H1 (cell line): ENCODE measurements at regions not wholly inside any gene's neighbourhood (a gene's known extent, or its start where the extent isn't known, plus 50 kb on each side); places are given as distances from the start of the nearest gene placed in this dataset.

Experiments used
- CTCF ChIA-PET: fragments of 300-600 bp; sonication (Branson Sonifier 250); formaldehyde crosslinking; loops from one replicate; lab custom pipeline; 2021; ENCODE audit not compliant: partially characterized antibody; lab: Charles Lee
- POLR2A ChIA-PET: fragments of 300-600 bp; sonication (Branson Sonifier 250); formaldehyde crosslinking; loops from one replicate; lab custom pipeline; 2021; ENCODE audit warnings: inconsistent platforms; ENCODE audit not compliant: partially characterized antibody; lab: Charles Lee
- DNase-seq, 2 experiments: peaks; one replicate each; pipeline versions ENCODE4 v3.0.0 to v3.0.0-alpha.2; 2010 to 2022; ENCODE audit warnings: low spot score in 2 of 2, low read depth in 1 of 2, mixed read lengths in 1 of 2
- FAIRE-seq: peaks from 2 replicates; lab custom pipeline; 2011; peaks lifted over from hg19 to GRCh38; lab: Jason Lieb, UNC
- H2AFZ ChIP-seq: 2 replicates; pipeline ENCODE4 v1.8.1; 2012; ENCODE audit warnings: low read length, inconsistent platforms
- H2AK5ac ChIP-seq: 2 replicates; pipeline ENCODE4 v1.6.1; 2013; ENCODE audit warnings: low read depth, low read length
- H2BK120ac ChIP-seq: replicated peaks from 2 replicates; pipeline ENCODE3; 2013; ENCODE audit warnings: low read depth, low read length, inconsistent platforms
- H2BK12ac ChIP-seq: 2 replicates; pipeline ENCODE4 v1.6.1; 2013; ENCODE audit warnings: low read depth, low read length
- H2BK15ac ChIP-seq: 2 replicates; pipeline ENCODE4 v1.6.1; 2013; ENCODE audit warnings: low read length
- H2BK20ac ChIP-seq: 2 replicates; pipeline ENCODE4 v1.6.1; 2013; ENCODE audit warnings: low read length
- H2BK5ac ChIP-seq: 2 replicates; pipeline ENCODE4 v1.6.1; 2013; ENCODE audit warnings: low read depth, low read length
- H3K14ac ChIP-seq: 2 replicates; pipeline ENCODE4 v1.6.1; 2013; ENCODE audit warnings: inconsistent platforms; ENCODE audit not compliant: insufficient read length
- H3K18ac ChIP-seq: 2 replicates; pipeline ENCODE4 v1.6.1; 2013; ENCODE audit warnings: low read length; ENCODE audit errors: extremely low read depth
- H3K23ac ChIP-seq: 2 replicates; pipeline ENCODE4 v1.6.1; 2013; ENCODE audit warnings: inconsistent platforms; ENCODE audit not compliant: insufficient read length
- H3K23me2 ChIP-seq: 2 replicates; pipeline ENCODE4 v1.6.1; 2013; ENCODE audit warnings: low read depth, low read length
- H3K27ac ChIP-seq: 2 replicates; pipeline ENCODE4 v1.6.1; 2011; ENCODE audit warnings: low read depth, low read length, inconsistent platforms
- H3K27me3 ChIP-seq, 4 experiments: replicated peaks in 1 of 4; 1 replicate in 1 of 4; 2 replicates in 3 of 4; pipeline versions ENCODE4 v1.6.1 to v1.8.1; 2011 to 2013; ENCODE audit warnings: low read length in 3 of 4, mild to moderate bottlenecking in 3 of 4, inconsistent platforms in 2 of 4, mixed read lengths in 2 of 4, moderate library complexity in 1 of 4; ENCODE audit not compliant: control insufficient read depth in 3 of 4, insufficient read depth in 3 of 4; ENCODE audit errors: extremely low read depth in 1 of 4
- H3K36me3 ChIP-seq, 4 experiments: 2 replicates each; pipeline versions ENCODE4 v1.6.1 to v1.8.1; 2011 to 2013; ENCODE audit warnings: mild to moderate bottlenecking in 4 of 4, low read length in 3 of 4, moderate library complexity in 2 of 4, control low read depth in 1 of 4, inconsistent platforms in 1 of 4; ENCODE audit not compliant: insufficient read depth in 4 of 4, control insufficient read depth in 2 of 4
- H3K4ac ChIP-seq: replicated peaks from 2 replicates; pipeline ENCODE3; 2013; ENCODE audit warnings: low read length, low read depth, mixed read lengths, inconsistent platforms; ENCODE audit not compliant: insufficient read length
- H3K4me1 ChIP-seq, 4 experiments: replicated peaks in 1 of 4; 1 replicate in 1 of 4; 2 replicates in 3 of 4; pipeline versions ENCODE4 v1.6.1 to v1.8.1; 2011 to 2013; ENCODE audit warnings: low read length in 3 of 4, inconsistent platforms in 2 of 4, mixed read lengths in 1 of 4; ENCODE audit not compliant: insufficient read depth in 4 of 4, control insufficient read depth in 3 of 4
- H3K4me2 ChIP-seq, 2 experiments: 2 replicates each; pipeline versions ENCODE4 v1.6.1 to v1.8.1; 2011 to 2013; ENCODE audit warnings: low read depth in 2 of 2, low read length in 2 of 2, control low read depth in 1 of 2, inconsistent platforms in 1 of 2, mild to moderate bottlenecking in 1 of 2; ENCODE audit not compliant: insufficient read depth in 1 of 2
- H3K4me3 ChIP-seq, 4 experiments: fragments of 200-600, 300-600 bp in 1 of 4; sonication (generic), shearing (Covaris generic), sonication (Bioruptor Twin) in 1 of 4; 2 replicates each; pipeline versions ENCODE4 v1.5.1 to v1.8.1; 2011 to 2016; ENCODE audit warnings: low read length in 4 of 4, low read depth in 3 of 4, control low read depth in 2 of 4, inconsistent platforms in 2 of 4, mild to moderate bottlenecking in 2 of 4, mixed read lengths in 1 of 4, moderate library complexity in 1 of 4; ENCODE audit not compliant: insufficient read depth in 2 of 4; ENCODE audit errors: extremely low read depth in 1 of 4
- H3K56ac ChIP-seq: replicated peaks from 2 replicates; pipeline ENCODE3; 2013; ENCODE audit warnings: low read depth, mild to moderate bottlenecking, mixed read lengths, low read length, inconsistent platforms; ENCODE audit not compliant: insufficient read length
- H3K79me1 ChIP-seq: 2 replicates; pipeline ENCODE4 v1.6.1; 2013; ENCODE audit warnings: low read depth, low read length, control low read depth
- H3K79me2 ChIP-seq, 2 experiments: 2 replicates each; pipeline versions ENCODE4 v1.6.1 to v1.8.1; 2012 to 2013; ENCODE audit warnings: low read length in 2 of 2, mild to moderate bottlenecking in 2 of 2, inconsistent platforms in 1 of 2; ENCODE audit not compliant: insufficient read depth in 2 of 2, control insufficient read depth in 1 of 2
- H3K9ac ChIP-seq, 4 experiments: replicated peaks in 1 of 4; 1 replicate in 1 of 4; 2 replicates in 3 of 4; pipeline versions ENCODE4 v1.6.1 to v1.8.1; 2011 to 2013; ENCODE audit warnings: low read depth in 3 of 4, low read length in 3 of 4, control low read depth in 2 of 4, mild to moderate bottlenecking in 2 of 4, moderate library complexity in 2 of 4, inconsistent platforms in 1 of 4; ENCODE audit errors: extremely low read depth in 1 of 4
- H3K9me3 ChIP-seq, 2 experiments: 2 replicates each; pipeline versions ENCODE4 v1.6.1 to v1.8.1; 2012 to 2013; ENCODE audit warnings: mild to moderate bottlenecking in 2 of 2, moderate library complexity in 2 of 2, control low read depth in 1 of 2, inconsistent platforms in 1 of 2, low read depth in 1 of 2, low read length in 1 of 2, mixed read lengths in 1 of 2; ENCODE audit not compliant: insufficient read depth in 2 of 2
- H4K20me1 ChIP-seq, 2 experiments: replicated peaks in 1 of 2; 2 replicates each; pipeline versions ENCODE3 to v1.8.1; 2011 to 2013; ENCODE audit warnings: inconsistent platforms in 2 of 2, low read length in 2 of 2, mild to moderate bottlenecking in 1 of 2; ENCODE audit not compliant: insufficient read depth in 2 of 2, control insufficient read depth in 1 of 2
- H4K5ac ChIP-seq: 2 replicates; pipeline ENCODE4 v1.6.1; 2013; ENCODE audit warnings: low read length, low read depth, mixed read lengths, inconsistent platforms; ENCODE audit not compliant: insufficient read length
- H4K8ac ChIP-seq: 2 replicates; pipeline ENCODE4 v1.8.0; 2013; ENCODE audit warnings: mild to moderate bottlenecking, moderate library complexity, low read length, inconsistent platforms; ENCODE audit not compliant: insufficient read depth; ENCODE audit errors: extremely low read depth
- H4K91ac ChIP-seq: replicated peaks from 2 replicates; pipeline ENCODE3; 2013; ENCODE audit warnings: low read length, mixed read lengths, inconsistent platforms; ENCODE audit not compliant: insufficient read length
- E2F6 ChIP-seq: IDR thresholded peaks from 2 replicates; pipeline ENCODE4 v1.6.1; 2012; ENCODE audit warnings: inconsistent platforms
- RAD21 ChIP-seq, 2 experiments: IDR thresholded peaks in 1 of 2; conservative IDR thresholded peaks in 1 of 2; 2 replicates each; pipeline ENCODE4 v1.6.1; 2011; ENCODE audit warnings: low read depth in 2 of 2, low read length in 2 of 2, improper control_type of control experiment in 1 of 2, inconsistent platforms in 1 of 2, mild to moderate bottlenecking in 1 of 2, moderate library complexity in 1 of 2
- SIX5 ChIP-seq: IDR thresholded peaks from 2 replicates; pipeline ENCODE4 v1.6.1; 2011; ENCODE audit warnings: mild to moderate bottlenecking, low read depth, low read length
- SP2 ChIP-seq: IDR thresholded peaks from 2 replicates; pipeline ENCODE4 v1.6.1; 2012; ENCODE audit warnings: mild to moderate bottlenecking, low read length, inconsistent platforms
- WGBS, 2 experiments: shearing (Covaris generic) in 1 of 2; methylation state at CpG; one replicate each; pipeline versions ENCODE4 v1.1.6 to v1.1.7; 2013 to 2015; ENCODE audit warnings: low lambda C conversion rate in 2 of 2, mixed read lengths in 2 of 2, inconsistent platforms in 1 of 2, low coverage in 1 of 2, missing lambda C conversion rate in 1 of 2; ENCODE audit not compliant: insufficient replicate concordance in 2 of 2, insufficient coverage in 1 of 2, insufficient read length in 1 of 2; ENCODE audit errors: extremely low coverage in 1 of 2, missing lambda C conversion rate in 1 of 2; 5-methylcytosine and 5-hydroxymethylcytosine counted together
- TF ChIP-seq, protein P1 (sequence below): IDR thresholded peaks from 2 replicates; pipeline ENCODE4 v1.6.1; 2011; ENCODE audit warnings: low read length, improper control_type of control experiment

DNA sequence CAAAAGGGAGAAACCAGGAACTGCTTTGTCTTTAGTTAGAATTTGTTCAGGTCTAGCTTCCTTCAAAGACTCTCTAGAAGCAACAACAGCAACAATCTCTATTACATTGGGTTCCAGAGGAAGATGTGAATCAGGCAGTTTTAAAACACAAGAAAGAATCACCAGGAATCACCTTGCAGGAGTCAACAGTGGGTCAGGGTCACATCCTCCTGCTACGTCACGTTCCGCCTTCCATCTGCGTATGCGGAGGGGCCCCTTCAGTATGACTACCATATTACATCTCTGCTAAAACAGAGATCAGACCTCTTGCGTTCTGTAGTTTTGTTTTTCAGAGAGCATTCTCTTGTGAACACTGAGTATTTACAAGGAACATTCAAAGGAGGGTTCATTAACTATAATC lies 147.8 kb upstream of the STARD13 start:
- Histone ChIP-seq H3K4ac (no peak overlapping the region), H4K20me1 (no peaks in the 10 kb centered on the region), H3K27ac (no peak overlapping the region)
- WGBS, 2 experiments = 93% methylated on average over 6 of the region's 6 CpGs; no CpG with 5 or more reads in 1 of the 2 experiments
- TF ChIP-seq E2F6 (no peak), RAD21 (IDR thresholded peaks at IDR 0.05 in 1 of 2, conservative IDR thresholded peaks at IDR 0.05 in 1 of 2; ENCODE audit: low read depth in 2 of 2, low read length in 2 of 2) (0 out of 4 replicates have a peak, but pooled peaks of 1 of the 2 experiments have one; percentile 4), SP2 (no peak), SIX5 (no peak)
- TF ChIP-seq, protein P1, sequence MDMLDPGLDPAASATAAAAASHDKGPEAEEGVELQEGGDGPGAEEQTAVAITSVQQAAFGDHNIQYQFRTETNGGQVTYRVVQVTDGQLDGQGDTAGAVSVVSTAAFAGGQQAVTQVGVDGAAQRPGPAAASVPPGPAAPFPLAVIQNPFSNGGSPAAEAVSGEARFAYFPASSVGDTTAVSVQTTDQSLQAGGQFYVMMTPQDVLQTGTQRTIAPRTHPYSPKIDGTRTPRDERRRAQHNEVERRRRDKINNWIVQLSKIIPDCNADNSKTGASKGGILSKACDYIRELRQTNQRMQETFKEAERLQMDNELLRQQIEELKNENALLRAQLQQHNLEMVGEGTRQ = no peak
- TF ChIP-seq, all 59 proteins: peak for 1
- no peak overlapping the region for H3K56ac ChIP-seq
- no peak overlapping the region for H2AFZ ChIP-seq
- DNase-seq (no peak), FAIRE-seq (no peak)
- H3K79me2 ChIP-seq = no peaks in the 10 kb centered on the region
- no peak overlapping the region for H2AK5ac ChIP-seq
- no peak overlapping the region for H2BK5ac ChIP-seq
- H3K79me1 ChIP-seq = no peaks in the 10 kb centered on the region
- H3K4me2 ChIP-seq = no peak overlapping the region
- no peak overlapping the region for H3K14ac ChIP-seq
- H3K9ac ChIP-seq = no peak overlapping the region; a peak in 1 of 7 replicates
- no peak overlapping the region for H4K8ac ChIP-seq
- H4K91ac ChIP-seq = no peak overlapping the region
- H4K5ac ChIP-seq = no peak overlapping the region
- no peaks in the 10 kb centered on the region for H3K36me3 ChIP-seq
- no peak overlapping the region for H2BK120ac ChIP-seq
- no peak overlapping the region for H3K4me3 ChIP-seq
- H2BK15ac ChIP-seq = no peak overlapping the region
- H3K23ac ChIP-seq = no peak overlapping the region
- no peaks in the 10 kb centered on the region for H3K9me3 ChIP-seq
- H3K4me1 ChIP-seq = no peaks in the 10 kb centered on the region
- H2BK20ac ChIP-seq = no peak overlapping the region
- no peak overlapping the region for H3K18ac ChIP-seq
- no peaks in the 10 kb centered on the region for H3K23me2 ChIP-seq
- no peak overlapping the region for H2BK12ac ChIP-seq
- no peaks in the 10 kb centered on the region for H3K27me3 ChIP-seq
- ChIA-PET POLR2A (no interaction called here), CTCF (no interaction called here)
